Cerebellar cortex (tissue), 1 donor: ENCODE measurements at regions not wholly inside any gene's neighbourhood (a gene's known extent, or its start where the extent isn't known, plus 50 kb on each side); places are given as distances from the start of the nearest gene placed in this dataset.

Source experiments
- DNase-seq: peaks from one replicate; pipeline ENCODE4 v3.0.0-alpha.2; 2015; ENCODE audit warnings: low spot score

DNA sequence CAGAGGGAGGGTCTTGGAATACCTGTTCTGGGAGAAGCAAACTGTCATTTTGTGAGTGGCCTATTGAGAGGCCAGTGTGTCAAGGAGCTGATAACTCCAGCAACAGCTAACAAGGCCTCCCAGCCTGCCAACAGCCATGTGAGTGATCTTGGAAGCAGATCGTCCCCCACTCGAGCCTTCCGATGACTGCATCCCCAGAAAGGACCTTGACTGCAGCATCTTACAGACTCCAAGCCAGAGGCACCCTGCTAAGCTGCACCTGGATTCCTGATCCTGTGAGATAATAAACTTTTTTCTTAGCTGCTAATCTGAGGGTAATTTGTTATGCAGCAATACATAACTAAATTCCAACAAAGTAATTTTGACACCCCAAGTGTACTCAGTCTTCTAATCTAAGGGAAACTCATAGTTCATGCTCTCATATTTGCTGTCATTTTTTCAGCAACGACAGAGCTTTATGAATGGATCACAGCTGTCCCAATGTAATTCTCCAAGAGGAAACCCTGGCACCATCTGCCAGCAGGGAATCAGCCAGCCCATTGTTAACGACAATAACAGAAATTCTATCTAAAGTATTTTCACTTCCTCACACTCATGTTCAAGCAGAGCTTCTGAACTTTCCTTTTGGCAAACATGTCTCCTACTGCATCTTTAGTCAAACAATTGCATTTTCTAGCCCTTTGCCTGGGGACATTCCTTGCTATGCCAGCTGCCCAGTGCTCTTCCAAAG is 470.2 kb upstream of the BTBD3 start:
- DNase-seq: no peak

GRCh38 chr20:11448554-11448953 is 469.1 kb upstream of the BTBD3 start:
- DNase-seq: no peak

DNA sequence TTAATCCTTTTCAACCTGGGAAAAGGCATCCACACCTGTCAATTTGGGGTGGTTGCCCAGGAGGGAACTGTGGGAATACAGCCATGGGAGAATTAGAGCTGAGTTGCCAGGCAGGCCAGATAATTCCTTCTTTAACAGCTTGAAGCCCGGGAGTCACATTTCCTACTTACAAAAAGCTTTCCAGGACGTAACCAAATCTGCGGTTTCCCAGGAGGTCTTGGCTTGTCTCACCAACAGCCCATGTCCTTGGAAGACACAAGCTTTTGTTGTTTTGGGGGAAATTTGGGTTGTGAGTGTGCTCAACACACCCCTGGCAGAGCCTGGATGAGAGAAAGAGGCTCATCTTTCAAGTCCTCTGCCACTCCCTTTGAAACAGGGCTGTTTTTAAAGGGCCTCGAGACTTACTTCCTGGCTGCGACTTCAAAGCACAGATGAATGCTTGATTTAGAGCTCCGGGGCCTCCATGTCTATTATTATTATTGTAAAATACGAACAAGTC is 465.9 kb upstream of the BTBD3 start:
- DNase-seq: peak; percentile 76

GRCh38 chr20:11452326-11452725 is 465.4 kb upstream of the BTBD3 start:
- DNase-seq: no peak

DNA sequence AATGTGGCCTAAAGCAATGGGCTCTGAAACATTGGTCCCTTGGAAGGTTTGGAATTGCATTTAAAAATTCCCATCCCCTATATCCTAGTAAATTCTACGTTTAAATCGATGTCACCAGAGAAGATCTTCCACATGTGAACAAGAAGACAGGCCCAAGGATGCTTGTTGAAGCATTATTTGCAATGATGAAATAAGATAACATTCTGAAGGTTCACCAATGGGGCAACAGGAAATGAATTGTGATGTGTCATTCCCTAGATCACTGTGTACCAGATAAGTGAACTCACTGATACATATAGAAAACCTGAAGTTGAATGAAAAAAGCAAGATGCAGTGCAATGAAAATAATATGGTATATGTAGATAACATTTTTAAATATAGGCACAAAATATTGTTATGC is 464.3 kb upstream of the BTBD3 start:
- DNase-seq: no peak

DNA sequence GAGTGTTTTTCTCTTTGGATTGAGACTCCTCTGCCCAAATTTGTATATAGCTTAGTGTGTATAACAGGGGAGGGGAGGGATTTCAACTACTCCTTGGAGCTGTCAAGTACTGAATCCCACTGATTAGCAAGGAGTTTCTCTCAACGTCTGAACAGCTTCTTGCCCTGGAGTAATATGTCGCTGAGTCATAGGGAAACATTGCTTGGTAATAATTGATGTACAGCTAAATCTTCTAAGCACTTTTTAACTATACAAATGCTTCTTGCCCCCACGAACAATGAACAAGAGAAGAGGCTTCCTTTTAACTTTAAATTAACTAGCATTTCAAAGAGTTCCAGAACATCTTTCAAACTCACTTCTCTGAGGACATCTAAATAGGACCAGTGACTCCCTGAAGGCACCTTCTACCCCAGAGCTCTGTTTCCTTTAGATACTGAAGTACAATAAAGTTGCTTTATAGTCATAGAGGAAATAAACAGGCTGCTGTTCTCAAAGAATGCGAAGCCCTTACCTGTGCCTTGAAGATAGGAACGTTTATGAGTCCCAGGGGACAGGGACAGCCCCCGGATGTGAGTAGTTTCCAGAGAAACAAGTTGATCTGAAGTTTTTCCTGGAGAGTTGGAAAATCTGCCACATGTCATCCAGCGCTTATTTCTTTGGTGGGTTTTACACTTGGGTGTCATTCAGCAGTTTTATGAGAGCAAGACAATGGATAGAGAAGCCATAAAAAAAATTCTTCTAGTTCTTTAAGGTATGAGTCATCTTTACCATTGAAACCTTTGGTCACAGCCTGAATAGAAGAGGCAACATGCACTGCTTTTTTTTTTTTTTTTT is 462.5 kb upstream of the BTBD3 start:
- no peak for DNase-seq

- DNase-seq: no peak
Observed at GRCh38 chr20:11457488-11457887, 460.2 kb upstream of the BTBD3 start.

GRCh38 chr20:11459090-11459890 is 458.4 kb upstream of the BTBD3 start:
- DNase-seq: no peak

DNA sequence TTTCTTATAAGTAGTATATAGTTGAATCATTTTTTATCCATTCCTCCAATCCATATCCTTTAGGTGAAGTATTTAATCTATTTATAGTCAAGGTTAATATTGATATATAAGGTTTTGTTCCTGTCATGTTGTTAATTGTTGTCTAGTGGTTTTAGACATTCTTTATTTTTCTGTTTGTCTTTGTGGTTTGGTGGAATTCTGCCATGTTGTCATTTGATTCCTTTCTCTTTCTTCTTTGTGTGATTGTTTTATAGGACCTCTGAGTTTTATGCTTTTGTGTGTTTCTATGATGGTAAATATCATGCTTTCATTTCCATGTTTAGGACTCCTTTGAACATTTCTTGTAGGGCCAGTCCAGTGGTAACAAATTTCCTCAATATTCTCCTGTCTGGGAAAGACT is 450.3 kb upstream of the BTBD3 start:
- no peak for DNase-seq

- no peak for DNase-seq
Observed at GRCh38 chr20:11468880-11469279, 448.8 kb upstream of the BTBD3 start.

DNA sequence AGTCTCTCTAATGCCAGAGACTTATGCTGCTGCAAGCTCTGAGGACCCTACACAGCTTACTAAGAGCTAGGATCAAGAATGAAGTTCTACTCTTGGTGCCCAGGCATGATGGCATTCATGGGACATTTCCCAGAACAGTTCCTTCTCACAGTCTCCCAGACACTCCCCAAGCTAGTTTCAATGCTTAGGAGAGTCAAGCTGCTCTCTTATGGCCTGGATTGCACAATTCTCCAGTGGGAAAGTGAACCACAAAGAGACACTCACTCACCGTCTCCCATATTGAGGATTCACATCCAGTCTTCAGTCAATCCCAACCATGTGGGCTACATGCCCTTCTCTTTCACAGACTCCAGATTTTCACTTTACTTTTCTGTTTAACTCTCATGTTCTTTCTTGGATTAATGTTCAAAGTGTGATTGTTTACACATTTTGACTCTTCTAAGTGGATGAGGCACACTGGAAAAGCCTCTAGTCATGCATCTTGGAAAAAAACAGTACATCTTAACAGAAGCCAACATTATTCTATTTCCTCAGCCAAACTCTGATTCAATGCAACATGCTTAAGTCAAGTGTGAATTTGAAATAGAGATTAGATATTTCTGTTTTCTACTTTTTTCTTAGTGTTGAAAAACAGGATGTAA is 447.8 kb upstream of the BTBD3 start:
- DNase-seq: no peak

GRCh38 chr20:11473983-11474382 is 443.7 kb upstream of the BTBD3 start:
- no peak for DNase-seq

GRCh38 chr20:11483697-11484096 is 434.0 kb upstream of the BTBD3 start:
- no peak for DNase-seq

DNA sequence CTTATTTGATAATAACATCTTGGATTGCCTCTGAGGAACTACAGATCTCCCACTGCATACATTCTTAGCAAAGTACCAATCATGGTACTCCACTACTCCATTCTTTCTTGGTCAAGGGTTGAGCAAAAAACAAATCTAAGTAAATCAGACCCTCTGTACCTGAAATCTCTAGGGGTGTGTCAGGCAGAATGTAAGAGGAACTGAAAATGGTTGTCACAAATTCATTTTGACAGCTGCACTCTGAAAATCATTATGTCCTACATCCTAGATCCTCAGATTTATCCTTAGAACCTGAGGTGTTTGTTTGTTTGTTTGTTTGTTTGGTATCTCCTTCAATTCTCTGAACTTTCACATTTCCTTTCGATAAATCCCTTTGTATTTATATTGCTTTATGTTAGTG is 433.2 kb upstream of the BTBD3 start:
- DNase-seq: no peak

GRCh38 chr20:11492386-11492785 is 425.3 kb upstream of the BTBD3 start:
- no peak for DNase-seq

GRCh38 chr20:11492846-11493245 is 424.8 kb upstream of the BTBD3 start:
- no peak for DNase-seq

DNA sequence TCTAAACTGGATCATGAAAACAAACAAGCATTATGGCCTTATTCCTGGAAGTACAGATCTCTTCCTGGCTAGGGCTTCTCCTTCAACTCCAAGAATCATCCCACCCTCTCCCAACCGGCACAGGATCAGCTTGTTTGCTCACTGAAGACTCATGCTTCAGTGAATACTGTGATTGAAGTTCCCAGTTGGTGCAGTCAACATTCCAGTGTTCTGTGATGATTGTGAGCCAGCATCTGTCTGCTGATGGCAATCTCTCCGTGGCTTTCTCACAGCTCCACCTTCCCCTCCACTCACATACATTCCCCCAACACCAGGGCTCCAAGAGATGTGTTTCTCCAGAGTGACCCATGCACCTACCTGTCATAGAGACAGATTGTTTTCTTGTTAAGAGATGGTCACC is 421.3 kb upstream of the BTBD3 start:
- DNase-seq: no peak

DNA sequence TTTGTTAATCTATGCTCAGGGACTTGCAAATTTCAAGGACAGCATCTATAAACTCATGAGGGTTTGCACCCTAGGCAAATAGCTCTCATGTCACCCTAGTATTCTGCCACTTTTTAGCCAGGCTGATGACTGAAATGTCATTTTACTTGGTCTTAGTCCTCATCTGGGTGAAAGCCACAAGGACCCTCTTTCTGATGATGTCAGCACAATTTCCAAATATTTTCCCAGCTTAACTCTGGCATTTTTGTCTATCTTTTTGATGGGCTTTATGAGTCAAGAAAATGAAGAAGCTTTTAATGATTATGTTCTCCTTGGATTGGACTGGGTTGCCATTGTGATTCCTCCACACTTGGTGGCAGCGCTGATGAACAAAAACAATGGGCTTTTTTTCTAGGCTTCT is 420.1 kb upstream of the BTBD3 start:
- DNase-seq: no peak

DNA sequence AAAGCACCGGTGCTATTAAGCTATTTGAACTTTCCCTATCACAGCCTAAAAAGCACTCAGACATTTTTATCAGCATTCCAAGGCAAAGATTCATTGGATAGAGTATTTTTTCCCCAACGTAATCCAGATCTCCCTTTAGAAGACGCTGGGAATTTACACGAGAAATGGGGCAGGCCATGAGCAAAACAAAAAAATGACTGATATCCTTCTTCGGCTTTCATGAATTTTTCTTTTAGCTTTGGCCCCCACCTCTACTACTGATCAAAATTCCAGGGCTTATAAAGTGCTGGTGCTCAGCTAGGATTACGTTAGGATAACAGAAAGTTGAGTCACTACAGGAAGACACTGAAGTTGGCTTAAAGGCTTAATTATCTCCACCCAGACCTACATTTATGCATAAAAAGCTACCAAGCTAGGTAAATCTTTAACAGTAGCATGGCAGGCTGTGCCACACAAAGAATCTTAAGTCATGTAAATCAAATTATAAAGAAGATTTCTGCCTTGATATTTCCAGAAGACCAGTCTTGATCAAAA is 418.5 kb upstream of the BTBD3 start:
- DNase-seq: no peak

- no peak for DNase-seq
Observed at GRCh38 chr20:11502061-11502460, 415.6 kb upstream of the BTBD3 start.

DNA sequence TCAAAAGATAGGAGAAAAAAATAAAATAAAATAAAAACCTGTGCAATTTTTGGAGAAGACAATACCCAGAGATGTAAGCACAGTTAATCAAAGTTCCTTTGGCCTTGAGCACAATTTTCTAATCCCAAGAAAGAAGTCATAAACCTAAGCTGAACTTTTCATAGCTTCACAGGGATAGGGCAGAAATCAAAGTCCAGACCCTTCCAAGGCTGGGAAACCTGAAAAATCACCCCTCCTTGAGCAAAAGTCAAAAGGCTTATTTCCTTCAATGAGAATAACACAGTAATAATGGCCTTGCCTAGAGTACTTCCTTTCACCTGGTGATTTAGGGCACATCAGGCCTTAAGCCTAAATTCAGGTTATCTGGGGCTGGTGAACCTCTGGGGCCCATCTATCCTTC is 415.0 kb upstream of the BTBD3 start:
- DNase-seq: no peak

- no peak for DNase-seq
Observed at GRCh38 chr20:11509776-11510175, 407.9 kb upstream of the BTBD3 start.
